ENCODE measurements at regions not wholly inside any gene's neighbourhood (a gene's known extent, or its start where the extent isn't known, plus 50 kb on each side); places are given as distances from the start of the nearest gene placed in this dataset.

GRCh38 chr3:178345944-178346343 lies 190.3 kb upstream of the KCNMB2 start:
- TF ChIP-seq CTCF (conservative IDR thresholded peaks at IDR 0.05 in 1 of 2, IDR thresholded peaks at IDR 0.05 in 1 of 2; ENCODE audit: extremely low read depth in 1 of 2, insufficient read depth in 1 of 2, low read depth in 1 of 2, low read length in 2 of 2) (no peak), EZH2 (IDR thresholded peaks at IDR 0.05; ENCODE audit: borderline replicate concordance, low read length) (no peak)

All from mammary epithelial cell (primary cell).